Upper lobe of left lung (tissue), 6 donors: ENCODE measurements at regions not wholly inside any gene's neighbourhood (a gene's known extent, or its start where the extent isn't known, plus 50 kb on each side); places are given as distances from the start of the nearest gene placed in this dataset.

Source experiments
- ATAC-seq, 2 donors: fragments of 200-7000 bp; cut with Tn5 transposase; one replicate each; pipeline ENCODE4 v1.9.1; 2022; ENCODE audit warnings: mild to moderate bottlenecking in 2 of 2, moderate library complexity in 2 of 2; ENCODE audit not compliant: low FRiP score in 2 of 2
- DNase-seq, 2 donors: peaks; one replicate each; pipeline ENCODE4 v3.0.0-alpha.2; 2019 to 2020
- H3K27ac ChIP-seq, 4 donors: fragments of 200-600 bp; sonication (generic); one replicate each; pipeline ENCODE4 v1.5.1; 2016 to 2019
- H3K27me3 ChIP-seq, 4 donors: fragments of 200-600 bp; sonication (generic); one replicate each; pipeline ENCODE4 v1.5.1; 2017 to 2019
- H3K36me3 ChIP-seq, 4 donors: fragments of 200-600 bp; sonication (generic); one replicate each; pipeline ENCODE4 v1.5.1; 2016 to 2019
- H3K4me1 ChIP-seq, 4 donors: fragments of 200-600 bp; sonication (generic); one replicate each; pipeline ENCODE4 v1.5.1; 2018 to 2019
- H3K4me3 ChIP-seq, 4 donors: fragments of 200-600 bp; sonication (generic); one replicate each; pipeline ENCODE4 v1.5.1; 2017 to 2019; ENCODE audit warnings: mild to moderate bottlenecking in 2 of 4, moderate library complexity in 1 of 4
- H3K9me3 ChIP-seq, 4 donors: fragments of 200-600 bp; sonication (generic); one replicate each; pipeline ENCODE4 v1.5.1; 2018 to 2019
- CTCF ChIP-seq, 6 experiments: fragments of 450-650 bp in 4 of 6; fragments of 200-600 bp in 2 of 6; sonication (generic) in 2 of 6; IDR thresholded peaks; one replicate each; pipeline ENCODE4 v1.5.1; 2016 to 2019; ENCODE audit warnings: antibody characterized with exemption in 6 of 6
- EP300 ChIP-seq, 4 donors: sonication (generic); formaldehyde crosslinking; IDR thresholded peaks; one replicate each; pipeline ENCODE4 v1.5.1; 2017; ENCODE audit warnings: antibody characterized with exemption in 4 of 4, control low read depth in 2 of 4
- POLR2A ChIP-seq, 4 donors: fragments of 450-650 bp; IDR thresholded peaks; one replicate each; pipeline ENCODE4 v1.5.1; 2016 to 2017; ENCODE audit warnings: antibody characterized with exemption in 4 of 4, mild to moderate bottlenecking in 2 of 4
- POLR2AphosphoS5 ChIP-seq, 2 donors: sonication (generic); formaldehyde crosslinking; IDR thresholded peaks; one replicate each; pipeline ENCODE4 v1.5.1; 2017; ENCODE audit warnings: antibody characterized with exemption in 2 of 2
- WGBS, 2 donors: methylation state at CpG; one replicate each; pipeline ENCODE4 v1.1.5; 2017 to 2018; 5-methylcytosine and 5-hydroxymethylcytosine counted together
- donor health status: DM: no; HTN: no; CAD: no; lungs with moderate emphysema.
- donor health status: DM: no; HTN: yes; CAD: no; lungs with severe emphysema.

- TF ChIP-seq EP300 (IDR thresholded peaks at IDR 0.05) (no peak), CTCF (IDR thresholded peaks at IDR 0.05) (peak; percentile 32 to 73 (median 49))
- ATAC-seq: peak; percentile 75
- Histone ChIP-seq H3K4me1 (no peaks in the 10 kb centered on the region), H3K27me3 (no peaks in the 10 kb centered on the region), H3K36me3 (no peaks in the 10 kb centered on the region), H3K9me3 (no peaks in the 10 kb centered on the region), H3K4me3 (no peak overlapping the region), H3K27ac (no peak overlapping the region)
- peak in 1 of 2 donors; percentile 44 for DNase-seq
- 66 to 91% methylated on average over 6 to 11 of the region's 11 CpGs for WGBS, 2 donors
These were observed 201.2 kb downstream of the UTP18 start for GRCh38 chr17:51461578-51462004.

GRCh38 chr17:51463353-51463752 is 203.0 kb downstream of the UTP18 start:
- no peaks in the 10 kb centered on the region for H3K9me3 ChIP-seq
- H3K4me1 ChIP-seq: no peaks in the 10 kb centered on the region
- H3K36me3 ChIP-seq: no peaks in the 10 kb centered on the region
- H3K27ac ChIP-seq: no peak overlapping the region
- DNase-seq (no peak), ATAC-seq (no peak)
- WGBS, 2 donors: 70 to 73% methylated on average over 8 of the region's 8 CpGs
- TF ChIP-seq CTCF (IDR thresholded peaks at IDR 0.05) (no peak), POLR2A (IDR thresholded peaks at IDR 0.05) (no peak), EP300 (IDR thresholded peaks at IDR 0.05) (no peak), POLR2AphosphoS5 (IDR thresholded peaks at IDR 0.05) (no peak)
- no peak overlapping the region for H3K4me3 ChIP-seq
- H3K27me3 ChIP-seq: no peaks in the 10 kb centered on the region

GRCh38 chr17:51467336-51467735 is 207.0 kb downstream of the UTP18 start:
- DNase-seq (no peak), ATAC-seq (no peak)
- no peak for TF ChIP-seq POLR2AphosphoS5 (IDR thresholded peaks at IDR 0.05)
- TF ChIP-seq POLR2A (IDR thresholded peaks at IDR 0.05): no peak
- no peak for TF ChIP-seq CTCF (IDR thresholded peaks at IDR 0.05)
- Histone ChIP-seq H3K27me3 (no peaks in the 10 kb centered on the region), H3K9me3 (no peaks in the 10 kb centered on the region), H3K27ac (no peak overlapping the region), H3K4me3 (no peak overlapping the region), H3K4me1 (no peaks in the 10 kb centered on the region), H3K36me3 (no peaks in the 10 kb centered on the region)
- 87 to 89% methylated on average over 1 of the region's 1 CpG for WGBS, 2 donors

GRCh38 chr17:51472670-51473205 is 212.4 kb downstream of the UTP18 start:
- Histone ChIP-seq H3K36me3 (no peaks in the 10 kb centered on the region), H3K9me3 (no peaks in the 10 kb centered on the region), H3K4me3 (no peak overlapping the region), H3K27me3 (no peaks in the 10 kb centered on the region), H3K4me1 (no peaks in the 10 kb centered on the region), H3K27ac (no peak overlapping the region)
- DNase-seq: no peak
- 40 to 58% methylated on average over 2 of the region's 2 CpGs for WGBS, 2 donors
- TF ChIP-seq EP300 (IDR thresholded peaks at IDR 0.05) (no peak), POLR2A (IDR thresholded peaks at IDR 0.05) (no peak), POLR2AphosphoS5 (IDR thresholded peaks at IDR 0.05) (no peak), CTCF (IDR thresholded peaks at IDR 0.05) (no peak)
- no peak for ATAC-seq

- WGBS, 2 donors: 56 to 64% methylated on average over 4 of the region's 4 CpGs
These were observed 214.4 kb downstream of the UTP18 start for GRCh38 chr17:51474764-51475163.

More at GRCh38 chr17:51474764-51475163, 214.4 kb downstream of the UTP18 start:
- ATAC-seq (no peak), DNase-seq (no peak)
- H3K9me3 ChIP-seq: no peaks in the 10 kb centered on the region
- H3K36me3 ChIP-seq: no peaks in the 10 kb centered on the region
- no peak overlapping the region for H3K27ac ChIP-seq
- no peak overlapping the region for H3K4me3 ChIP-seq
- TF ChIP-seq EP300 (IDR thresholded peaks at IDR 0.05) (no peak), POLR2AphosphoS5 (IDR thresholded peaks at IDR 0.05) (no peak), CTCF (IDR thresholded peaks at IDR 0.05) (no peak), POLR2A (IDR thresholded peaks at IDR 0.05) (no peak)
- H3K4me1 ChIP-seq: no peaks in the 10 kb centered on the region
- no peaks in the 10 kb centered on the region for H3K27me3 ChIP-seq
